HG02885 (cell line): ENCODE measurements at regions not wholly inside any gene's neighbourhood (a gene's known extent, or its start where the extent isn't known, plus 50 kb on each side); places are given as distances from the start of the nearest gene placed in this dataset.
"Not testable (repeated sequence)": the region's sequence is repeated elsewhere in the genome, so short reads cannot be mapped to it uniquely, and the experiment has no call there.

Source experiments
- ATAC-seq: cut with Tn5 transposase; IDR thresholded peaks from one replicate; pipeline ENCODE4 v1.9.1; 2021; ENCODE audit warnings: mild to moderate bottlenecking; ENCODE audit not compliant: unreplicated experiment, poor library complexity

GRCh38 chrX:13955975-13956374 lies 73.7 kb downstream of the GEMIN8 start:
- ATAC-seq, result no peak

GRCh38 chrX:13955095-13955647 lies 74.5 kb downstream of the GEMIN8 start:
- ATAC-seq, result no peak

GRCh38 chrX:13952581-13952980 lies 77.1 kb downstream of the GEMIN8 start:
- no peak for ATAC-seq

- ATAC-seq, result not testable (repeated sequence)
These were observed 83.5 kb downstream of the GEMIN8 start for GRCh38 chrX:13946223-13946622.

GRCh38 chrX:13945787-13946186 lies 83.9 kb downstream of the GEMIN8 start:
- not testable (repeated sequence) for ATAC-seq

- no peak for ATAC-seq
These were observed 89.0 kb downstream of the GEMIN8 start for GRCh38 chrX:13940671-13941070.

- ATAC-seq, result no peak
These were observed 89.7 kb downstream of the GEMIN8 start for GRCh38 chrX:13939741-13940597.

GRCh38 chrX:13938829-13939530 lies 90.7 kb downstream of the GEMIN8 start:
- ATAC-seq, result no peak

GRCh38 chrX:13938051-13938828 lies 91.5 kb downstream of the GEMIN8 start:
- ATAC-seq, result no peak

- no peak for ATAC-seq
These were observed 92.2 kb downstream of the GEMIN8 start for GRCh38 chrX:13937370-13938050.

GRCh38 chrX:13936521-13937225 lies 93.0 kb downstream of the GEMIN8 start:
- ATAC-seq, result no peak

- ATAC-seq, result no peak
These were observed 95.0 kb downstream of the GEMIN8 start for GRCh38 chrX:13934731-13935130.

GRCh38 chrX:13933851-13934250 lies 95.8 kb downstream of the GEMIN8 start:
- ATAC-seq, result no peak

GRCh38 chrX:13933352-13933751 lies 96.3 kb downstream of the GEMIN8 start:
- ATAC-seq, result no peak

- ATAC-seq, result no peak
These were observed 97.3 kb downstream of the GEMIN8 start for GRCh38 chrX:13932416-13932815.

- ATAC-seq, result no peak
These were observed 102.5 kb downstream of the GEMIN8 start for GRCh38 chrX:13927175-13927574.

GRCh38 chrX:13923845-13924244 lies 105.8 kb downstream of the GEMIN8 start:
- ATAC-seq, result no peak

GRCh38 chrX:13923289-13923688 lies 106.4 kb upstream of the GPM6B start:
- ATAC-seq, result no peak

GRCh38 chrX:13917507-13917906 lies 100.6 kb upstream of the GPM6B start:
- no peak for ATAC-seq
